SU-DHL-6 (cell line): ENCODE measurements at regions not wholly inside any gene's neighbourhood (a gene's known extent, or its start where the extent isn't known, plus 50 kb on each side); places are given as distances from the start of the nearest gene placed in this dataset.

Experiments
- CTCF ChIP-seq: fragments of 200-600 bp; sonication (generic); IDR thresholded peaks from one replicate; pipeline ENCODE4 v1.5.1; 2017; ENCODE audit warnings: antibody characterized with exemption, mild to moderate bottlenecking, low read length, moderate library complexity; ENCODE audit not compliant: insufficient read depth, poor library complexity, severe bottlenecking
- EZH2phosphoT487 ChIP-seq: fragments of 200-600 bp; sonication (generic), shearing (Covaris generic); conservative IDR thresholded peaks from 2 replicates; pipeline ENCODE4 v1.6.1; 2018; ENCODE audit warnings: mild to moderate bottlenecking, antibody characterized with exemption, low read length, moderate library complexity, mixed read lengths

DNA sequence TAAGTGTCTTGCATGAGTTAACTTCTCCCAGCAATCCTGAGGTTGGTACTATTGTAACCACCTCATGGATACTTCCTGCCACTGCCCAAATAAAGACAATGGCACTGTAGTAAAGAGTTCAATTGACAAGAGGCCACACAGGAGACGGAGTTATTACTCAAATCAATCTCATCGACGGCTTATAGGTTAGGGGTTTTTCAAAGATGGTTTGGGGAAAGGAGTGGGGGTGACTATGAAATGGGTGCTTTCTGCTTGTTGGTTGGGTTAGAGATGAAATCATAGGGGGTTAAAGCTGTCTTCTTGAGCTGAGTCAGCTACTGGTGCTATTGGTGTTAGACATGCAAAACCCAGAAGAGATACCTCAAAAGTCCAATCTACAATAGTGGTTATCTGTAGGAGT lies 1258.0 kb upstream of the ZEB2 start:
- TF ChIP-seq CTCF, result no peak
- no peak for TF ChIP-seq EZH2phosphoT487
